ENCODE measurements at regions not wholly inside any gene's neighbourhood (a gene's known extent, or its start where the extent isn't known, plus 50 kb on each side); places are given as distances from the start of the nearest gene placed in this dataset.

DNA sequence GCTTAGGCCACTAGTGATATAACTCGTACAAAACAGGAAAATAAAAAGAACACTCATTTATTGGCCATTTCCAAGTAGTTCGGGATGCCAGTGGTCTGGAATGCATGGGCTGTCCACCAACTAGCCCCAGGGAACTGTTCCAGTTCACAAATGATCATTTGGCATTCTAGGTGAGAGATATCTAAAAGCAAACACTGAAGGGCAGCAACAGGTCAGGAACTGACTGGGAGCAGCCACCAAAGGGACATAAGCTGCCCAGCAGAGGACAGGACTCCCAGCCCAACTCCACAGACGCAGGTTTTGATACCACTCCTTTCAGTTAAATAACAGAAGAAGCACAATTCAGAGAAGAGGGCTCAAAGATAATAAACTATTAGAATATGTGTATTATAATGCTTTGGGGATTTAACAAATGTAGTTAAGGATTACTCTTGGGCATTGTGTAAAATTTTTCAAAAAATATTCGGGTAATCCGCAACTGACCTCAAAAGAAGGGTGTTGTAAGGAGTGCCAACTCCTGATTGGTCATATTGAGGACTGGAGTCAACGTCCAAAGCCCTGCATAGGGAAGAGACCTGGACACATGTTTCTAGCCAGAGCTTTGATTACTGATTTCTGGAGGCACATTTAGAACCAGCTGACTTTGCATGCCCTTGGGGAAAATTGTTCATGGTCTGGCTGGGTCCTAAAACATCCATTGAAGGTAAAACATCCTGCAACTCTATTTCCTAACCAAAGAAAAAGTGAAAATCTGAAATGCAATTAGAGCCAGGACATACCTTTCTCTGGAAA is 320.0 kb downstream of the DNAH5 start:
- POLR2A ChIA-PET = no interaction called here

DNA sequence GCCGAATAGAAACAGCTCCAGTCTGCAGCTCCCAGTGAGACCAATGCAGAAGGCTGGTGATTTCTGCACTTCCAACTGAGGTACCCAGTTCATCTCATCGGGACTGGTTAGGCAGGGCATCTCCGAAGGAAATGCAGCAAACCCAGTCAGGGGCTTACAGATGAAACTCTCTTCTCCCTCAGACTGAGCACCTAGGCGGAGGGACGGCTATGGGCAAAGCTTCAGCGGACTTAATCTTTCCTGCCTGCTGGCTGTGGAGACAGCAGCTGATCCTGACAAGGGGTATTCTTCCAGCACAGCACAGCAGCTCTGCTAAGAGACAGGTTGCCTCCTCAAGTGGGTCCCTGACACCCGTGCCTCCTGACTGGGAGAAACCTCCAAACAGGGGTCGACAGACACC is 330.9 kb downstream of the DNAH5 start:
- ChIA-PET CTCF (ENCODE audit: unreplicated experiment) (no interaction called here), POLR2A (no interaction called here)
- H3K36me3 ChIP-seq (ENCODE audit: insufficient read depth, low read length) = no peaks in the 10 kb centered on the region
- H3K4me1 ChIP-seq (ENCODE audit: insufficient read depth, low read length, poor library complexity, severe bottlenecking) = no peaks in the 10 kb centered on the region
- H4K20me1 ChIP-seq (ENCODE audit: insufficient read depth, low read length) = no peaks in the 10 kb centered on the region
- no peak overlapping the region for H3K4me2 ChIP-seq (ENCODE audit: low read length)
- no peaks in the 10 kb centered on the region for H3K9me3 ChIP-seq (ENCODE audit: low read length)
- no peaks in the 10 kb centered on the region for H3K79me2 ChIP-seq (ENCODE audit: insufficient read depth, low read depth, low read length)
- intact Hi-C loops (cut with micrococcal nuclease; ENCODE audit: unreplicated experiment) = no loop called here
- TF ChIP-seq EZH2phosphoT487 (IDR thresholded peaks at IDR 0.05; ENCODE audit: borderline replicate concordance, low read depth, low read length) = no peak
- TF ChIP-seq, protein P1, sequence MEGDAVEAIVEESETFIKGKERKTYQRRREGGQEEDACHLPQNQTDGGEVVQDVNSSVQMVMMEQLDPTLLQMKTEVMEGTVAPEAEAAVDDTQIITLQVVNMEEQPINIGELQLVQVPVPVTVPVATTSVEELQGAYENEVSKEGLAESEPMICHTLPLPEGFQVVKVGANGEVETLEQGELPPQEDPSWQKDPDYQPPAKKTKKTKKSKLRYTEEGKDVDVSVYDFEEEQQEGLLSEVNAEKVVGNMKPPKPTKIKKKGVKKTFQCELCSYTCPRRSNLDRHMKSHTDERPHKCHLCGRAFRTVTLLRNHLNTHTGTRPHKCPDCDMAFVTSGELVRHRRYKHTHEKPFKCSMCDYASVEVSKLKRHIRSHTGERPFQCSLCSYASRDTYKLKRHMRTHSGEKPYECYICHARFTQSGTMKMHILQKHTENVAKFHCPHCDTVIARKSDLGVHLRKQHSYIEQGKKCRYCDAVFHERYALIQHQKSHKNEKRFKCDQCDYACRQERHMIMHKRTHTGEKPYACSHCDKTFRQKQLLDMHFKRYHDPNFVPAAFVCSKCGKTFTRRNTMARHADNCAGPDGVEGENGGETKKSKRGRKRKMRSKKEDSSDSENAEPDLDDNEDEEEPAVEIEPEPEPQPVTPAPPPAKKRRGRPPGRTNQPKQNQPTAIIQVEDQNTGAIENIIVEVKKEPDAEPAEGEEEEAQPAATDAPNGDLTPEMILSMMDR (conservative IDR thresholded peaks at IDR 0.05; ENCODE audit: low read length) = no peak
- no peak overlapping the region for H3K27ac ChIP-seq (ENCODE audit: low read depth, low read length, poor library complexity, severe bottlenecking)
- H2AFZ ChIP-seq (ENCODE audit: low read length) = no peak overlapping the region
- BruUV-seq (replicated peaks) = no TSS peak
- no peaks in the 10 kb centered on the region for H3K9me2 ChIP-seq (ENCODE audit: insufficient read depth, low read length)
- H3K4me3 ChIP-seq (ENCODE audit: low read depth, low read length, poor library complexity, severe bottlenecking) = no peak overlapping the region
- no peak for DNase-seq (ENCODE audit: low spot score)

More for the DNA sequence above, 320.0 kb downstream of the DNAH5 start:
- no peaks in the 10 kb centered on the region for H3K36me3 ChIP-seq (ENCODE audit: insufficient read depth, low read length)
- H4K20me1 ChIP-seq (ENCODE audit: insufficient read depth, low read length) = no peaks in the 10 kb centered on the region
- H3K4me2 ChIP-seq (ENCODE audit: low read length) = no peak overlapping the region
- no peaks in the 10 kb centered on the region for H3K9me2 ChIP-seq (ENCODE audit: insufficient read depth, low read length)
- no peak overlapping the region for H3K4me3 ChIP-seq (ENCODE audit: low read depth, low read length, poor library complexity, severe bottlenecking)
- CTCF ChIA-PET (ENCODE audit: unreplicated experiment) = no interaction called here
- DNase-seq (ENCODE audit: low spot score) = no peak
- BruUV-seq (replicated peaks) = no TSS peak
- H3K27ac ChIP-seq (ENCODE audit: low read depth, low read length, poor library complexity, severe bottlenecking) = no peak overlapping the region
- no peak overlapping the region for H2AFZ ChIP-seq (ENCODE audit: low read length)
- TF ChIP-seq, protein P1 (conservative IDR thresholded peaks at IDR 0.05; ENCODE audit: low read length) = no peak
- TF ChIP-seq EZH2phosphoT487 (IDR thresholded peaks at IDR 0.05; ENCODE audit: borderline replicate concordance, low read depth, low read length) = no peak
- intact Hi-C loops (cut with micrococcal nuclease; ENCODE audit: unreplicated experiment) = no loop called here
- no peaks in the 10 kb centered on the region for H3K9me3 ChIP-seq (ENCODE audit: low read length)
- no peaks in the 10 kb centered on the region for H3K79me2 ChIP-seq (ENCODE audit: insufficient read depth, low read depth, low read length)
- no peaks in the 10 kb centered on the region for H3K4me1 ChIP-seq (ENCODE audit: insufficient read depth, low read length, poor library complexity, severe bottlenecking)

DNA sequence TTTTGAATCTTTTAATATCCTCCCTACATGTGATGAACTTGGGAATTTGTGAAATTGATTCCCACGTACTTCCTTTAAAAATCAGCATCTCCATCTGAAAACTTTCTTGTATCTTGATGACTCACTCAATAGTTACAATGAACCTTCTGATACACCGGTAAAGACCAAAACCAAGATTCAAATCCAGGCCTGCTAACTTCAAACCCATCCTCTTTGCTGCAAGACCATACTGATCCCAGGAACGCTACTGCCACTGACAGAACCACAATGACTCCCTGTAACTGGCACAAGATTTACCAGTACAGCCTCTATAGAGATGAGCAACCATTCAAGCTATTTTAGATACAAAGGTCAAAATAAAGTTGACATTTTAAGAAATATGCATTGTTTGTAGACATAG is 332.9 kb downstream of the DNAH5 start:
- CTCF ChIA-PET (ENCODE audit: unreplicated experiment) = no interaction called here
- Histone ChIP-seq H3K79me2 (ENCODE audit: insufficient read depth, low read depth, low read length) (no peaks in the 10 kb centered on the region), H4K20me1 (ENCODE audit: insufficient read depth, low read length) (no peaks in the 10 kb centered on the region), H3K4me3 (ENCODE audit: low read depth, low read length, poor library complexity, severe bottlenecking) (no peak overlapping the region), H3K27ac (ENCODE audit: low read depth, low read length, poor library complexity, severe bottlenecking) (no peak overlapping the region), H3K9me3 (ENCODE audit: low read length) (no peaks in the 10 kb centered on the region), H3K9me2 (ENCODE audit: insufficient read depth, low read length) (no peaks in the 10 kb centered on the region), H3K4me2 (ENCODE audit: low read length) (no peak overlapping the region), H2AFZ (ENCODE audit: low read length) (no peak overlapping the region), H3K36me3 (ENCODE audit: insufficient read depth, low read length) (no peaks in the 10 kb centered on the region), H3K4me1 (ENCODE audit: insufficient read depth, low read length, poor library complexity, severe bottlenecking) (no peaks in the 10 kb centered on the region)
- no TSS peak for BruUV-seq (replicated peaks)
- intact Hi-C loops (cut with micrococcal nuclease; ENCODE audit: unreplicated experiment) = no loop called here
- POLR2A ChIA-PET = interaction anchor here (0.7 kb wide), 1 partner anchor 19 kb away, joined by 5 read pairs; no protein-coding TSS in a partner anchor
- no peak for DNase-seq (ENCODE audit: low spot score)
- no peak for TF ChIP-seq EZH2phosphoT487 (IDR thresholded peaks at IDR 0.05; ENCODE audit: borderline replicate concordance, low read depth, low read length)
- TF ChIP-seq, protein P1 (conservative IDR thresholded peaks at IDR 0.05; ENCODE audit: low read length) = no peak
